ENCODE measurements at regions not wholly inside any gene's neighbourhood (a gene's known extent, or its start where the extent isn't known, plus 50 kb on each side); places are given as distances from the start of the nearest gene placed in this dataset.

- DNase-seq (ENCODE audit: low spot score), result no peak
Measured at GRCh38 chr2:215619989-215620388, 184.1 kb upstream of the FN1 start.

- no peak for DNase-seq (ENCODE audit: low spot score)
Measured at GRCh38 chr2:215619022-215619958, 183.4 kb upstream of the FN1 start.

GRCh38 chr2:215618145-215618544 lies 182.3 kb upstream of the FN1 start:
- no peak for DNase-seq (ENCODE audit: low spot score)

GRCh38 chr2:215617060-215617824 lies 181.4 kb upstream of the FN1 start:
- no peak for DNase-seq (ENCODE audit: low spot score)

GRCh38 chr2:215615803-215616174 lies 179.9 kb upstream of the FN1 start:
- DNase-seq (ENCODE audit: low spot score), result no peak

GRCh38 chr2:215615067-215615802 lies 179.4 kb upstream of the FN1 start:
- no peak for DNase-seq (ENCODE audit: low spot score)

GRCh38 chr2:215614296-215614695 lies 178.4 kb upstream of the FN1 start:
- DNase-seq (ENCODE audit: low spot score), result no peak

- no peak for DNase-seq (ENCODE audit: low spot score)
Measured at GRCh38 chr2:215613888-215614287, 178.0 kb upstream of the FN1 start.

GRCh38 chr2:215613280-215613679 lies 177.4 kb upstream of the FN1 start:
- no peak for DNase-seq (ENCODE audit: low spot score)

- DNase-seq (ENCODE audit: low spot score), result no peak
Measured at GRCh38 chr2:215612786-215613185, 176.9 kb upstream of the FN1 start.

GRCh38 chr2:215611609-215612386 lies 175.9 kb upstream of the FN1 start:
- no peak for DNase-seq (ENCODE audit: low spot score)

- DNase-seq (ENCODE audit: low spot score), result no peak
Measured at GRCh38 chr2:215609089-215610032, 173.5 kb upstream of the FN1 start.

GRCh38 chr2:215607766-215608165 lies 171.9 kb upstream of the FN1 start:
- no peak for DNase-seq (ENCODE audit: low spot score)

- no peak for DNase-seq (ENCODE audit: low spot score)
Measured at GRCh38 chr2:215606219-215606618, 170.4 kb upstream of the FN1 start.

GRCh38 chr2:215605214-215605613 lies 169.3 kb upstream of the FN1 start:
- DNase-seq (ENCODE audit: low spot score), result no peak

GRCh38 chr2:215604606-215605005 lies 168.7 kb upstream of the FN1 start:
- DNase-seq (ENCODE audit: low spot score), result no peak

GRCh38 chr2:215603440-215603839 lies 167.6 kb upstream of the FN1 start:
- DNase-seq (ENCODE audit: low spot score), result no peak

- no peak for DNase-seq (ENCODE audit: low spot score)
Measured at GRCh38 chr2:215602997-215603396, 167.1 kb upstream of the FN1 start.

GRCh38 chr2:215601990-215602721 lies 166.3 kb upstream of the FN1 start:
- no peak for DNase-seq (ENCODE audit: low spot score)

GRCh38 chr2:215601526-215601925 lies 165.7 kb upstream of the FN1 start:
- DNase-seq (ENCODE audit: low spot score), result no peak

Measured in NAMALWA (cell line).